OCI-LY7 (cell line): ENCODE measurements at regions not wholly inside any gene's neighbourhood (a gene's known extent, or its start where the extent isn't known, plus 50 kb on each side); places are given as distances from the start of the nearest gene placed in this dataset.

Experiments used
- EZH2phosphoT487 ChIP-seq: fragments of 200-600 bp; sonication (generic); IDR thresholded peaks from 2 replicates; pipeline ENCODE4 v1.6.1; 2018; ENCODE audit warnings: low read depth, borderline replicate concordance, mild to moderate bottlenecking, mixed run types, antibody characterized with exemption, low read length, moderate library complexity, mixed read lengths
- TF ChIP-seq, protein P1 (sequence below): fragments of 200-600 bp; sonication (generic); conservative IDR thresholded peaks from 2 replicates; pipeline ENCODE4 v1.5.1; 2014; ENCODE audit warnings: mild to moderate bottlenecking, antibody characterized with exemption, low read length, moderate library complexity, mixed read lengths

DNA sequence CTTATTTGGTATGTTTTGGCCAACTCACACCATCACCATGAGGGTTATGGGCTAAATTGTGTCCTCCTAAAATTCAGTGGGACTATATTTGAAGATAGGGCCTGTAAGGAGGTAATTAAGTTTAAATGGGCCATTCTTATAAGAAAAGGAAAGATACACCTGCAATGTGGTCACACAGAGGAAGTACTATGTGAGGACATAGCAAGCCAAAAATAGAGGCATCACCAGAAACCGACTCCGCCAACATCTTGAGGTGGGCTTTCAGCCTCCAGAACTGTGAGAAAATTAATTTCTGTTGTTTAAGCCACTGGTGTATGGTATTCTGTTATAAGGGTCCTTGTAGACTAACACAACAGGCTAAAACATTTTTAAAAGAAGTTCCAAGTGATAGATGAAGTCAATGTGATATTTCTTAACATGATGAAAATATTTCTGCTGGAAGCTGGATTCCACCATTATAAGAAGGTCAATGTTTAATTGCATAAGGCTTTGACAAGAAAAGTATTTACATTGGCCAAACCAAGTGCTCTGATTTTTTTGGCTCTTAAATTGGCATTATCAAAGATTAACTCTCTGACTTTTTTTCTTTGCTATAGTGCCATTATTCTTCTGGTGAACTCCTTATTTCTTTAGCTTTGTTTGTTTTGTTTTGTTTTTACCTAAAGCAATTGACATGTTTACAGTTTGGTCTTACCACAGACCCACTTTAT lies 540.9 kb downstream of the PPARGC1A start:
- TF ChIP-seq, protein P1, sequence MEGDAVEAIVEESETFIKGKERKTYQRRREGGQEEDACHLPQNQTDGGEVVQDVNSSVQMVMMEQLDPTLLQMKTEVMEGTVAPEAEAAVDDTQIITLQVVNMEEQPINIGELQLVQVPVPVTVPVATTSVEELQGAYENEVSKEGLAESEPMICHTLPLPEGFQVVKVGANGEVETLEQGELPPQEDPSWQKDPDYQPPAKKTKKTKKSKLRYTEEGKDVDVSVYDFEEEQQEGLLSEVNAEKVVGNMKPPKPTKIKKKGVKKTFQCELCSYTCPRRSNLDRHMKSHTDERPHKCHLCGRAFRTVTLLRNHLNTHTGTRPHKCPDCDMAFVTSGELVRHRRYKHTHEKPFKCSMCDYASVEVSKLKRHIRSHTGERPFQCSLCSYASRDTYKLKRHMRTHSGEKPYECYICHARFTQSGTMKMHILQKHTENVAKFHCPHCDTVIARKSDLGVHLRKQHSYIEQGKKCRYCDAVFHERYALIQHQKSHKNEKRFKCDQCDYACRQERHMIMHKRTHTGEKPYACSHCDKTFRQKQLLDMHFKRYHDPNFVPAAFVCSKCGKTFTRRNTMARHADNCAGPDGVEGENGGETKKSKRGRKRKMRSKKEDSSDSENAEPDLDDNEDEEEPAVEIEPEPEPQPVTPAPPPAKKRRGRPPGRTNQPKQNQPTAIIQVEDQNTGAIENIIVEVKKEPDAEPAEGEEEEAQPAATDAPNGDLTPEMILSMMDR, result no peak
- TF ChIP-seq EZH2phosphoT487, result no peak
